ENCODE measurements at regions not wholly inside any gene's neighbourhood (a gene's known extent, or its start where the extent isn't known, plus 50 kb on each side); places are given as distances from the start of the nearest gene placed in this dataset.
"Not testable (repeated sequence)": the region's sequence is repeated elsewhere in the genome, so short reads cannot be mapped to it uniquely, and the experiment has no call there.

- ATAC-seq (ENCODE audit: low FRiP score), result no peak
- no peak for TF ChIP-seq CTCF (IDR thresholded peaks at IDR 0.05)
- no peak for DNase-seq (ENCODE audit: low spot score)
Observed at GRCh38 chr15:47903368-47903767, 186.1 kb downstream of the SEMA6D start.

GRCh38 chr15:47908486-47908885 lies 191.2 kb downstream of the SEMA6D start:
- TF ChIP-seq CTCF (IDR thresholded peaks at IDR 0.05), result no peak
- DNase-seq (ENCODE audit: low spot score) (no peak), ATAC-seq (ENCODE audit: low FRiP score) (no peak)

- no peak for TF ChIP-seq CTCF (IDR thresholded peaks at IDR 0.05)
- ATAC-seq (ENCODE audit: low FRiP score), result no peak
- DNase-seq (ENCODE audit: low spot score), result no peak
Observed at GRCh38 chr15:47908950-47909670, 191.8 kb downstream of the SEMA6D start.

GRCh38 chr15:47912910-47913309 lies 195.6 kb downstream of the SEMA6D start:
- not testable (repeated sequence) for ATAC-seq (ENCODE audit: low FRiP score); DNase-seq (ENCODE audit: low spot score)

- ATAC-seq (ENCODE audit: low FRiP score), result no peak
- TF ChIP-seq CTCF (IDR thresholded peaks at IDR 0.05), result no peak
- no peak for DNase-seq (ENCODE audit: low spot score)
Observed at GRCh38 chr15:47917881-47918280, 200.6 kb downstream of the SEMA6D start.

GRCh38 chr15:47918877-47919276 lies 201.6 kb downstream of the SEMA6D start:
- TF ChIP-seq CTCF (IDR thresholded peaks at IDR 0.05), result no peak
- ATAC-seq (ENCODE audit: low FRiP score) (no peak), DNase-seq (ENCODE audit: low spot score) (no peak)

- DNase-seq (ENCODE audit: low spot score), result no peak
- no peak for ATAC-seq (ENCODE audit: low FRiP score)
- no peak for TF ChIP-seq CTCF (IDR thresholded peaks at IDR 0.05)
Observed at GRCh38 chr15:47924381-47924780, 196.4 kb upstream of the SLC24A5 start.
